ENCODE measurements at regions not wholly inside any gene's neighbourhood (a gene's known extent, or its start where the extent isn't known, plus 50 kb on each side); places are given as distances from the start of the nearest gene placed in this dataset.

- intact Hi-C loops (cut with DNase I) = no loop called here
- H3K4me3 ChIP-seq = no peak overlapping the region
- H3K9me3 ChIP-seq = no peaks in the 10 kb centered on the region
- H3K4me1 ChIP-seq = no peaks in the 10 kb centered on the region
- WGBS, 3 donors = 92 to 95% (median 92%) methylated on average over 7 of the region's 7 CpGs
- no peak for TF ChIP-seq CTCF (IDR thresholded peaks at IDR 0.05)
- no peak overlapping the region for H3K27ac ChIP-seq
- H3K27me3 ChIP-seq (ENCODE audit: insufficient read depth in 3 of 3, low read length in 2 of 3) = peaks cover 0 to 3% (median 0%) of the 10 kb centered on the region in 3 donors
- no peaks in the 10 kb centered on the region for H3K36me3 ChIP-seq (ENCODE audit: insufficient read depth in 1 of 2, low read depth in 1 of 2)
- ATAC-seq (no peak), DNase-seq (no peak)
Measured at GRCh38 chr6:3631877-3632276, 119.6 kb downstream of the PXDC1 start.

- WGBS, 3 donors = 93 to 97% (median 93%) methylated on average over 3 of the region's 3 CpGs
- intact Hi-C loops (cut with DNase I) = no loop called here
Measured at GRCh38 chr6:3631186-3631585, 120.3 kb downstream of the PXDC1 start.

GRCh38 chr6:3630258-3630835, 121.2 kb downstream of the PXDC1 start:
- Histone ChIP-seq H3K27me3 (ENCODE audit: insufficient read depth in 3 of 3, low read length in 2 of 3) (peaks cover 0 to 8% (median 2%) of the 10 kb centered on the region in 3 donors), H3K4me3 (no peak overlapping the region), H3K4me1 (no peaks in the 10 kb centered on the region), H3K36me3 (ENCODE audit: insufficient read depth in 1 of 2, low read depth in 1 of 2) (no peaks in the 10 kb centered on the region), H3K27ac (no peak overlapping the region), H3K9me3 (no peaks in the 10 kb centered on the region)
- ATAC-seq = no peak
- WGBS, 3 donors = 90 to 92% (median 92%) methylated on average over 4 of the region's 4 CpGs
- DNase-seq = no peak
- intact Hi-C loops (cut with DNase I) = no loop called here
- no peak for TF ChIP-seq CTCF (IDR thresholded peaks at IDR 0.05)

More at GRCh38 chr6:3631186-3631585, 120.3 kb downstream of the PXDC1 start:
- Histone ChIP-seq H3K4me3 (no peak overlapping the region), H3K36me3 (ENCODE audit: insufficient read depth in 1 of 2, low read depth in 1 of 2) (no peaks in the 10 kb centered on the region), H3K27me3 (ENCODE audit: insufficient read depth in 3 of 3, low read length in 2 of 3) (peaks cover 0 to 8% (median 0%) of the 10 kb centered on the region in 3 donors), H3K4me1 (no peaks in the 10 kb centered on the region), H3K9me3 (no peaks in the 10 kb centered on the region), H3K27ac (no peak overlapping the region)
- TF ChIP-seq CTCF (IDR thresholded peaks at IDR 0.05) = no peak
- DNase-seq = no peak
- ATAC-seq = no peak

GRCh38 chr6:3627956-3628835, 123.3 kb downstream of the PXDC1 start:
- WGBS, 3 donors = 53 to 57% (median 54%) methylated on average over 20 of the region's 20 CpGs
- no peak for TF ChIP-seq CTCF (IDR thresholded peaks at IDR 0.05)
- intact Hi-C loops (cut with DNase I) = no loop called here
- ATAC-seq (no peak), DNase-seq (no peak)
- Histone ChIP-seq H3K36me3 (ENCODE audit: insufficient read depth in 1 of 2, low read depth in 1 of 2) (no peaks in the 10 kb centered on the region), H3K9me3 (no peaks in the 10 kb centered on the region), H3K4me3 (no peak overlapping the region), H3K27ac (no peak overlapping the region), H3K4me1 (no peaks in the 10 kb centered on the region), H3K27me3 (ENCODE audit: insufficient read depth in 3 of 3, low read length in 2 of 3) (peaks cover 0 to 13% (median 2%) of the 10 kb centered on the region in 3 donors)
